WTC11 (cell line): ENCODE measurements at regions not wholly inside any gene's neighbourhood (a gene's known extent, or its start where the extent isn't known, plus 50 kb on each side); places are given as distances from the start of the nearest gene placed in this dataset.

Experiments used
- ATAC-seq: fragments of 200-7000 bp; cut with Tn5 transposase; 2 replicates; pipeline ENCODE4 v1.10.0; 2021; ENCODE audit warnings: mild to moderate bottlenecking, moderate library complexity
- CTCF ChIA-PET: fragments of 300-600 bp; sonication (Branson Sonifier 250); formaldehyde crosslinking; loops from one replicate; lab custom pipeline; 2021; ENCODE audit warnings: antibody characterized with exemption; lab: Charles Lee
- POLR2A ChIA-PET: fragments of 350-600 bp; sonication (Branson Sonifier 250); formaldehyde crosslinking; loops from one replicate; lab custom pipeline; 2021; ENCODE audit warnings: antibody characterized with exemption; lab: Charles Lee
- DNase-seq: peaks from one replicate; pipeline ENCODE4 v3.0.0; 2021; ENCODE audit warnings: low spot score
- H3K27ac Mint-ChIP-seq: 2 replicates; pipeline ENCODE4 v1.8.0; 2021; ENCODE audit warnings: mixed read lengths
- H3K27me3 Mint-ChIP-seq: 2 replicates; pipeline ENCODE4 v1.8.0; 2021; ENCODE audit warnings: low read depth, mild to moderate bottlenecking, moderate library complexity, mixed read lengths
- H3K36me3 Mint-ChIP-seq: 2 replicates; pipeline ENCODE4 v1.8.0; 2021; ENCODE audit warnings: mixed read lengths
- H3K4me1 Mint-ChIP-seq: 2 replicates; pipeline ENCODE4 v1.8.0; 2022; ENCODE audit warnings: mixed read lengths
- H3K4me3 Mint-ChIP-seq: 2 replicates; pipeline ENCODE4 v1.8.0; 2021; ENCODE audit warnings: mild to moderate bottlenecking, moderate library complexity, mixed read lengths
- H3K9me3 Mint-ChIP-seq: 2 replicates; pipeline ENCODE4 v1.8.0; 2021; ENCODE audit warnings: mixed read lengths
- ARID4B ChIP-seq: sonication (generic); formaldehyde crosslinking; IDR thresholded peaks from 2 replicates; pipeline ENCODE4 v1.8.0; 2023; ENCODE audit warnings: missing genetic modification reagents, mild to moderate bottlenecking, borderline replicate concordance
- ATF1 ChIP-seq: sonication (generic); formaldehyde crosslinking; IDR thresholded peaks from 2 replicates; pipeline ENCODE4 v1.8.1; 2023; ENCODE audit warnings: mild to moderate bottlenecking, moderate library complexity, missing genetic modification reagents
- ATF3 ChIP-seq: sonication (generic); formaldehyde crosslinking; conservative IDR thresholded peaks from 2 replicates; pipeline ENCODE4 v1.8.1; 2022; ENCODE audit warnings: mild to moderate bottlenecking, missing genetic modification reagents
- ESRRA ChIP-seq: sonication (generic); formaldehyde crosslinking; IDR thresholded peaks from 2 replicates; pipeline ENCODE4 v1.8.1; 2022; ENCODE audit warnings: mild to moderate bottlenecking, missing genetic modification reagents, borderline replicate concordance
- GABPB1 ChIP-seq: sonication (generic); formaldehyde crosslinking; IDR thresholded peaks from 2 replicates; pipeline ENCODE4 v1.8.1; 2023; ENCODE audit warnings: mild to moderate bottlenecking, missing genetic modification reagents
- MAX ChIP-seq: sonication (generic); formaldehyde crosslinking; IDR thresholded peaks from 2 replicates; pipeline ENCODE4 v1.8.0; 2022; ENCODE audit warnings: mild to moderate bottlenecking, missing genetic modification reagents
- OVOL2 ChIP-seq: fragments of 250-450 bp; sonication (Bioruptor Pico); IDR thresholded peaks from 2 replicates; pipeline ENCODE4 v1.9.0; 2021; ENCODE audit warnings: mild to moderate bottlenecking, borderline replicate concordance
- SMAD3 ChIP-seq: sonication (generic); formaldehyde crosslinking; IDR thresholded peaks from 2 replicates; pipeline ENCODE4 v1.8.0; 2022; ENCODE audit warnings: missing genetic modification reagents, mild to moderate bottlenecking, borderline replicate concordance
- TEAD4 ChIP-seq: sonication (generic); formaldehyde crosslinking; IDR thresholded peaks from 2 replicates; pipeline ENCODE4 v1.8.0; 2022; ENCODE audit warnings: mild to moderate bottlenecking, missing genetic modification reagents
- ZBTB43 ChIP-seq: sonication (generic); formaldehyde crosslinking; IDR thresholded peaks from 2 replicates; pipeline ENCODE4 v1.8.1; 2023; ENCODE audit warnings: mild to moderate bottlenecking, missing genetic modification reagents
- ZNF121 ChIP-seq: sonication (generic); formaldehyde crosslinking; IDR thresholded peaks from 2 replicates; pipeline ENCODE4 v1.8.0; 2023; ENCODE audit warnings: missing genetic modification reagents
- ZNF425 ChIP-seq: fragments of 250-450 bp; sonication (Bioruptor Pico); conservative IDR thresholded peaks from 2 replicates; pipeline ENCODE4 v1.9.0; 2021; ENCODE audit warnings: mild to moderate bottlenecking
- ZNF671 ChIP-seq: fragments of 250-450 bp; sonication (Bioruptor Pico); IDR thresholded peaks from 2 replicates; pipeline ENCODE4 v1.8.0; 2021; ENCODE audit warnings: mild to moderate bottlenecking
- TF ChIP-seq, protein P1 (sequence below): fragments of 250-450 bp; sonication (Bioruptor Pico); IDR thresholded peaks from 2 replicates; pipeline ENCODE4 v1.9.0; 2021; ENCODE audit warnings: mild to moderate bottlenecking
- TF ChIP-seq, protein P2 (sequence below): sonication (generic); formaldehyde crosslinking; IDR thresholded peaks from 2 replicates; pipeline ENCODE4 v1.8.1; 2023; ENCODE audit warnings: mild to moderate bottlenecking, missing genetic modification reagents, moderate library complexity
- TF ChIP-seq, protein P3 (sequence below): sonication (generic); formaldehyde crosslinking; IDR thresholded peaks from 2 replicates; pipeline ENCODE4 v1.8.0; 2023; ENCODE audit warnings: missing genetic modification reagents
- TF ChIP-seq, protein P4 (sequence below): sonication (generic); formaldehyde crosslinking; IDR thresholded peaks from 2 replicates; pipeline ENCODE4 v1.8.0; 2022; ENCODE audit warnings: mild to moderate bottlenecking, missing genetic modification reagents
- TF ChIP-seq, protein P5 (sequence below): sonication (generic); formaldehyde crosslinking; IDR thresholded peaks from 2 replicates; pipeline ENCODE4 v1.8.1; 2023; ENCODE audit warnings: mild to moderate bottlenecking, missing genetic modification reagents

DNA sequence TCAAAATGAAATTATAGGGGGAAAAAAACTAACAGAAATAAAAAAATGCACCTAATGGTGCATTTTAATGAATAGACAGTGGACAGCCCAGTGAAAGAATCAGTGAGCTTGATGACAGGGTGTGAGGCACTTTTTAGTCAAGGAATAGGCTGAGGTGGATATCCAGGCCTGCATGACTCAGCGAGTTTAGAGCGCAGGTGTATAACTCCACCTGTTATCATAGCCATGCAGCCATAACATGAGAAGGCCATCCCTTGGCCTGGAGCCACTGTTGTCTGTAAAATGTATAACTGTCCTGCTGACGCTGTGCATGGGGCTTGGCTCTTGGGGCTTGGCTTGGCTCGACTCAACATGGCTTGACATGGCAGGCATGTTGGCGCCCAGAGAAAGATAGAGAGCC lies 331.5 kb upstream of the NOX3 start:
- Mint-ChIP-seq H3K27ac (no peak overlapping the region), H3K27me3 (no peaks in the 10 kb centered on the region), H3K4me1 (peaks cover 9% of the 10 kb centered on the region), H3K36me3 (peaks cover 23% of the 10 kb centered on the region), H3K9me3 (peaks cover 43% of the 10 kb centered on the region), H3K4me3 (no peak overlapping the region)
- CTCF ChIA-PET, result no interaction called here
- no peak for TF ChIP-seq GABPB1 (CRISPR knock-in tag)
- TF ChIP-seq, protein P1, sequence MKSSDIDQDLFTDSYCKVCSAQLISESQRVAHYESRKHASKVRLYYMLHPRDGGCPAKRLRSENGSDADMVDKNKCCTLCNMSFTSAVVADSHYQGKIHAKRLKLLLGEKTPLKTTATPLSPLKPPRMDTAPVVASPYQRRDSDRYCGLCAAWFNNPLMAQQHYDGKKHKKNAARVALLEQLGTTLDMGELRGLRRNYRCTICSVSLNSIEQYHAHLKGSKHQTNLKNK, result no peak
- TF ChIP-seq ZBTB43 (CRISPR knock-in tag), result no peak
- ATAC-seq (no peak), DNase-seq (no peak)
- POLR2A ChIA-PET, result no interaction called here

GRCh38 chr6:155786528-155786927 lies 330.9 kb upstream of the NOX3 start:
- H3K27me3 Mint-ChIP-seq, result no peaks in the 10 kb centered on the region
- H3K4me3 Mint-ChIP-seq, result no peak overlapping the region
- ChIA-PET POLR2A (no interaction called here), CTCF (no interaction called here)
- peaks cover 4% of the 10 kb centered on the region for H3K4me1 Mint-ChIP-seq
- DNase-seq, result no peak
- no peak for ATAC-seq
- H3K27ac Mint-ChIP-seq, result no peak overlapping the region
- peaks cover 43% of the 10 kb centered on the region for H3K9me3 Mint-ChIP-seq
- no peak for TF ChIP-seq ARID4B (CRISPR knock-in tag)
- no peak for TF ChIP-seq TEAD4
- TF ChIP-seq ATF1 (CRISPR knock-in tag), result no peak
- no peak for TF ChIP-seq ZNF121 (CRISPR knock-in tag)
- TF ChIP-seq, protein P2, sequence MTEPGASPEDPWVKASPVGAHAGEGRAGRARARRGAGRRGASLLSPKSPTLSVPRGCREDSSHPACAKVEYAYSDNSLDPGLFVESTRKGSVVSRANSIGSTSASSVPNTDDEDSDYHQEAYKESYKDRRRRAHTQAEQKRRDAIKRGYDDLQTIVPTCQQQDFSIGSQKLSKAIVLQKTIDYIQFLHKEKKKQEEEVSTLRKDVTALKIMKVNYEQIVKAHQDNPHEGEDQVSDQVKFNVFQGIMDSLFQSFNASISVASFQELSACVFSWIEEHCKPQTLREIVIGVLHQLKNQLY (CRISPR knock-in tag), result no peak
- no peak for TF ChIP-seq MAX (CRISPR knock-in tag)
- no peak for TF ChIP-seq ZNF671
- no peak for TF ChIP-seq ESRRA (CRISPR knock-in tag)
- TF ChIP-seq, protein P3, sequence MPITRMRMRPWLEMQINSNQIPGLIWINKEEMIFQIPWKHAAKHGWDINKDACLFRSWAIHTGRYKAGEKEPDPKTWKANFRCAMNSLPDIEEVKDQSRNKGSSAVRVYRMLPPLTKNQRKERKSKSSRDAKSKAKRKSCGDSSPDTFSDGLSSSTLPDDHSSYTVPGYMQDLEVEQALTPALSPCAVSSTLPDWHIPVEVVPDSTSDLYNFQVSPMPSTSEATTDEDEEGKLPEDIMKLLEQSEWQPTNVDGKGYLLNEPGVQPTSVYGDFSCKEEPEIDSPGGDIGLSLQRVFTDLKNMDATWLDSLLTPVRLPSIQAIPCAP (CRISPR knock-in tag), result no peak
- TF ChIP-seq ATF3 (CRISPR knock-in tag), result no peak
- TF ChIP-seq, protein P4, sequence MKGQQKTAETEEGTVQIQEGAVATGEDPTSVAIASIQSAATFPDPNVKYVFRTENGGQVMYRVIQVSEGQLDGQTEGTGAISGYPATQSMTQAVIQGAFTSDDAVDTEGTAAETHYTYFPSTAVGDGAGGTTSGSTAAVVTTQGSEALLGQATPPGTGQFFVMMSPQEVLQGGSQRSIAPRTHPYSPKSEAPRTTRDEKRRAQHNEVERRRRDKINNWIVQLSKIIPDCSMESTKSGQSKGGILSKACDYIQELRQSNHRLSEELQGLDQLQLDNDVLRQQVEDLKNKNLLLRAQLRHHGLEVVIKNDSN (CRISPR knock-in tag), result no peak
- TF ChIP-seq, protein P5, sequence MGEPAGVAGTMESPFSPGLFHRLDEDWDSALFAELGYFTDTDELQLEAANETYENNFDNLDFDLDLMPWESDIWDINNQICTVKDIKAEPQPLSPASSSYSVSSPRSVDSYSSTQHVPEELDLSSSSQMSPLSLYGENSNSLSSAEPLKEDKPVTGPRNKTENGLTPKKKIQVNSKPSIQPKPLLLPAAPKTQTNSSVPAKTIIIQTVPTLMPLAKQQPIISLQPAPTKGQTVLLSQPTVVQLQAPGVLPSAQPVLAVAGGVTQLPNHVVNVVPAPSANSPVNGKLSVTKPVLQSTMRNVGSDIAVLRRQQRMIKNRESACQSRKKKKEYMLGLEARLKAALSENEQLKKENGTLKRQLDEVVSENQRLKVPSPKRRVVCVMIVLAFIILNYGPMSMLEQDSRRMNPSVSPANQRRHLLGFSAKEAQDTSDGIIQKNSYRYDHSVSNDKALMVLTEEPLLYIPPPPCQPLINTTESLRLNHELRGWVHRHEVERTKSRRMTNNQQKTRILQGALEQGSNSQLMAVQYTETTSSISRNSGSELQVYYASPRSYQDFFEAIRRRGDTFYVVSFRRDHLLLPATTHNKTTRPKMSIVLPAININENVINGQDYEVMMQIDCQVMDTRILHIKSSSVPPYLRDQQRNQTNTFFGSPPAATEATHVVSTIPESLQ (CRISPR knock-in tag), result no peak
- TF ChIP-seq OVOL2 (CRISPR knock-in tag), result no peak
- TF ChIP-seq, protein P1, result no peak
- no peak for TF ChIP-seq ZNF425 (CRISPR knock-in tag)
- TF ChIP-seq SMAD3 (CRISPR knock-in tag), result no peak
- H3K36me3 Mint-ChIP-seq, result peaks cover 23% of the 10 kb centered on the region
